Skeletal muscle tissue (tissue), 3 donors: ENCODE measurements at regions not wholly inside any gene's neighbourhood (a gene's known extent, or its start where the extent isn't known, plus 50 kb on each side); places are given as distances from the start of the nearest gene placed in this dataset.
"Not testable (repeated sequence)": the region's sequence is repeated elsewhere in the genome, so short reads cannot be mapped to it uniquely, and the experiment has no call there.

ENCODE experiments used
- H3K27ac ChIP-seq: one replicate; pipeline ENCODE4 v1.7.0; 2013; ENCODE audit warnings: mild to moderate bottlenecking, low read depth, low read length, inconsistent platforms
- H3K27me3 ChIP-seq, 3 donors: one replicate each; pipeline ENCODE4 v1.7.0; 2013; ENCODE audit warnings: low read length in 3 of 3; ENCODE audit not compliant: control insufficient read depth in 3 of 3, insufficient read depth in 3 of 3
- H3K36me3 ChIP-seq, 3 donors: one replicate each; pipeline ENCODE4 v1.7.0; 2013; ENCODE audit warnings: low read length in 3 of 3; ENCODE audit not compliant: control insufficient read depth in 3 of 3, insufficient read depth in 3 of 3
- H3K4me1 ChIP-seq, 3 donors: one replicate each; pipeline ENCODE4 v1.7.0; 2013; ENCODE audit warnings: low read length in 3 of 3, mild to moderate bottlenecking in 3 of 3; ENCODE audit not compliant: control insufficient read depth in 3 of 3, insufficient read depth in 3 of 3
- H3K4me3 ChIP-seq, 3 donors: one replicate each; pipeline ENCODE4 v1.7.0; 2013; ENCODE audit warnings: low read length in 3 of 3
- H3K9ac ChIP-seq, 3 donors: one replicate each; pipeline ENCODE4 v1.7.0; 2013; ENCODE audit warnings: low read length in 3 of 3, mild to moderate bottlenecking in 3 of 3, moderate library complexity in 2 of 3, low read depth in 1 of 3
- H3K9me3 ChIP-seq, 3 donors: one replicate each; pipeline ENCODE4 v1.7.0; 2013; ENCODE audit warnings: low read length in 3 of 3; ENCODE audit not compliant: control insufficient read depth in 3 of 3
- donor health status: Osteomylitis.

GRCh38 chr6:112401083-112401482, 54.0 kb downstream of the RFPL4B start:
- no peaks in the 10 kb centered on the region for H3K27me3 ChIP-seq
- H3K9me3 ChIP-seq: peaks cover 0 to 14% (median 0%) of the 10 kb centered on the region in 3 donors
- H3K4me1 ChIP-seq: no peaks in the 10 kb centered on the region
- H3K36me3 ChIP-seq: no peaks in the 10 kb centered on the region
- no peak overlapping the region for H3K27ac ChIP-seq
- no peak overlapping the region for H3K9ac ChIP-seq
- H3K4me3 ChIP-seq: no peak overlapping the region

DNA sequence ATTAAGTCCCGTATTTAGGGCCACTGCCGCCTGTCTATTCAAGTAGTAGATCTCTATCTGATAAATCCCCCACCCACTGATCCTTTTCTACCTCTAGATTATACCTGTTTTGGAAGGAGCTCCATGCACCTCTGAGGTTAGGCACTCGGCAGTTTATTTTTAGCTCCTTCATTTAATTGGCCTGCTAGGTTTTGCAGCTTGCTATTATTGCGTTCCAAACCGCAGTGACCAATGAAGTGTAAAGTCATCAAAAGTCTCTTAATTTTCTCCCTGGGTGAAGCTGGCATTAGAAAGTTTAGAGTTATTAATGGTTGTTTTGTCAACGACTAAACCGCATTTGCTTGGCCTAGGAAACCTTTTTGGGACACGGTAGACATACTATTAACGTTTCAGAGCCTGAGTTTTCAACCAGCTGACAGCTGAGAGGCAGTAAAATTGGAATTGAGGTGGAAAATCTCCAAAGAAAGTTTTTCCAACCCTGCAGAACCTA, 60.0 kb downstream of the RFPL4B start:
- Histone ChIP-seq H3K9me3 (no peaks in the 10 kb centered on the region), H3K27ac (no peak overlapping the region), H3K27me3 (no peaks in the 10 kb centered on the region), H3K4me3 (no peak overlapping the region), H3K36me3 (no peaks in the 10 kb centered on the region), H3K9ac (no peak overlapping the region), H3K4me1 (no peaks in the 10 kb centered on the region)

DNA sequence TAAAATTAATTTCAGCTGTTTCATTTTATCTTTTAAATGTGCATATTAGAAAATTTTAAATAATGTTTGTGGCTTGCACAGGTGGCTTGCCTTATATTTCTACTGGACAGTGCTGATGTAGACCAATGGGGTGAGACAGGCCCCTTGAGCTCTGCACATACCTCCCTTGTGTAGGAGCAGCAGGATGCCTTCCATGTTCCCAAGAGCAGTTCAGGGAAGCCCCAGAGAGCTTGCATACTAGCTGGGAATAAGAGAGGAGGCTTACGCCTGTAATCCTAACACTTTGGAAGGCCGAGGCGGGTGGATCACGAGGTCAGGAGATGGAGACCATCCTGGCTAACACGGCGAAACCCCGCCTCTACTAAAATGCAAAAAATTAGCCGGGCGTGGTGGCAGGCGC, 61.4 kb downstream of the RFPL4B start:
- no peaks in the 10 kb centered on the region for H3K4me1 ChIP-seq

GRCh38 chr6:112409311-112409710, 62.2 kb downstream of the RFPL4B start:
- no peak overlapping the region for H3K27ac ChIP-seq

More for the DNA sequence above, 61.4 kb downstream of the RFPL4B start:
- Histone ChIP-seq H3K36me3 (no peaks in the 10 kb centered on the region), H3K9ac (no peak overlapping the region), H3K9me3 (no peaks in the 10 kb centered on the region), H3K27ac (no peak overlapping the region), H3K4me3 (no peak overlapping the region), H3K27me3 (no peaks in the 10 kb centered on the region)

GRCh38 chr6:112413780-112414179, 66.7 kb downstream of the RFPL4B start:
- Histone ChIP-seq H3K9ac (no peak overlapping the region), H3K9me3 (peaks cover 0 to 2% (median 0%) of the 10 kb centered on the region in 3 donors), H3K36me3 (no peaks in the 10 kb centered on the region), H3K4me1 (no peaks in the 10 kb centered on the region), H3K27ac (no peak overlapping the region), H3K4me3 (no peak overlapping the region), H3K27me3 (no peaks in the 10 kb centered on the region)

More at GRCh38 chr6:112409311-112409710, 62.2 kb downstream of the RFPL4B start:
- H3K36me3 ChIP-seq: no peaks in the 10 kb centered on the region
- no peaks in the 10 kb centered on the region for H3K9me3 ChIP-seq
- H3K27me3 ChIP-seq: no peaks in the 10 kb centered on the region
- no peak overlapping the region for H3K9ac ChIP-seq
- no peak overlapping the region for H3K4me3 ChIP-seq
- no peaks in the 10 kb centered on the region for H3K4me1 ChIP-seq

DNA sequence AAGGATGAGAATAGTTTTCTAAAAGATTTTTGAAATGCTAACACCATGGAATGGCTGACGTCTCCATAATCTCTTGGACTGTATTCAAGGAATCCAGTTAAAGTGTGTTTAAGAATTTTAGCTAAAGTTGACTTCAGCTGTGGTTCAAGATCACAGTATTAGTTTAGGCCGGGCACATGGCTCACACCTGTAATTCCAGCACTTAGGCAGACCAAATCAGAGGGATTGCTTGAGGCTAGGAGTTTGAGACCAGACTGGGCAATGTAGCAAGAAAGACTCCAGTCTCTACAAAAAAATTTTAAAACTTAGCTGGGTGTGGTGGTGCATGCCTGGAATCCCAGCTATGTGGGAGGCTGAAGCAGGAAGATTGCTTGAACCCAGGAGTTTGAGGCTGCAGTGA, 68.2 kb downstream of the RFPL4B start:
- Histone ChIP-seq H3K27ac (no peak overlapping the region), H3K9me3 (peaks cover 0 to 2% (median 0%) of the 10 kb centered on the region in 3 donors), H3K4me3 (no peak overlapping the region), H3K27me3 (no peaks in the 10 kb centered on the region), H3K36me3 (no peaks in the 10 kb centered on the region), H3K9ac (no peak overlapping the region), H3K4me1 (no peaks in the 10 kb centered on the region)

DNA sequence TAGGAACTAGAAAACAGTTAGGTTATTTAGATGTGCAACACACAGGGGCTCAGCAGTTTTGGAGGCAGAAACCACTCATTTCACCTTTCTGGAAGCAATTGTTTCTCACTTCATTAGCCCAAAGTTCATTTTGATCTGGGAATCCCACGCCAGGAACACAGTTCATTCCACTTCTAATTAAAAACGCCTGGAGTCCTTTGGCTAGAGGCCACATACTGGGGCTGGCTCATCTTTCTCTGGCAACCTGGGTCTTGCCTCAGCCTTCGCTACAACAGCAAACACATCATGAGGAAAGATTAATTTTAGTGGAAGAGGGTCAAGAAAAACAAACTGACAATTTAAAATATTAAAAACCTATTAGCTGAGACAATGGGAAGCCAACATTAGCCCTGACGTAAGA, 69.7 kb downstream of the RFPL4B start:
- no peak overlapping the region for H3K9ac ChIP-seq

GRCh38 chr6:112427011-112427410, 79.9 kb downstream of the RFPL4B start:
- H3K27ac ChIP-seq, H3K4me3 ChIP-seq, H3K36me3 ChIP-seq, H3K4me1 ChIP-seq, H3K27me3 ChIP-seq, H3K9me3 ChIP-seq, H3K9ac ChIP-seq: not testable (repeated sequence)

More for the DNA sequence above, 69.7 kb downstream of the RFPL4B start:
- Histone ChIP-seq H3K27ac (no peak overlapping the region), H3K27me3 (no peaks in the 10 kb centered on the region), H3K36me3 (no peaks in the 10 kb centered on the region), H3K4me1 (no peaks in the 10 kb centered on the region), H3K9me3 (peaks cover 0 to 2% (median 0%) of the 10 kb centered on the region in 3 donors), H3K4me3 (no peak overlapping the region)

DNA sequence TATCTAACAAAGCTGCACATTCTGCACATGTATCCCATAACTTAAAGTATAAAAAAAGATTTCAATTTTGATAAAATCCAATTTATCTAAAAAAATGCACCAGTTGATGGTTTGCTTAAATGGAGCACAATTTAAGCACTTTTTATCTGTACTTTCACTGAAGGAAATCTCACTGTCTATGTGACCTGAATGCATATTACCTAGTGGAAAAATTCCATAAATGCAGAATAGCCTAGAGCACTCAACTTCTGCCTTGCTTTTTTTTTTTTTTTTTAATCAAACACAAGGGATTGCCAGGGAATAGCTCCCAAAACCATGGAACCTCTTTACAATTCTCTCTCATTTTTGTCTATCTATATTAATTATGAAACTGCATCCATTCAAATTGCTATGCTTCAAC, 80.4 kb downstream of the RFPL4B start:
- no peaks in the 10 kb centered on the region for H3K9me3 ChIP-seq
- H3K36me3 ChIP-seq: no peaks in the 10 kb centered on the region
- no peak overlapping the region for H3K9ac ChIP-seq
- no peak overlapping the region for H3K27ac ChIP-seq
- H3K27me3 ChIP-seq: no peaks in the 10 kb centered on the region
- no peaks in the 10 kb centered on the region for H3K4me1 ChIP-seq
- H3K4me3 ChIP-seq: no peak overlapping the region

DNA sequence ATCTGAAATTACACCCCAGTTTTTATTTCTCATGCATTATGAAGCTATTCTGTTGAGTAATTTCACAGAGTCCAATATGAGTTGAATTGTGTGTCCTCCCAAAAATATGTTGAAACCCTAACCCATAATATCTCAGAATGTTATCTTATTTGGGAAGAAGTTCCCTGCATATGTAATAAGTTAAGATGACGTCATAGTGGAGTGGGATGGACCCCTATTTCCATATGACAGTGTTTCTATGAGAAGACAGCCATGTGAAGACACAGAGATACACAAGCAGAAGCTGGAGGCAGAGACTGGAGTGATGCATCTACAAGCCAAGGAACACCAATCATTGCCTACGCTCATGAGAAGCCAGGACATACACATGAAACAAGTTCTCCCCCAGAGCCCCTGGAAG, 81.3 kb downstream of the RFPL4B start:
- Histone ChIP-seq H3K27me3 (no peaks in the 10 kb centered on the region), H3K36me3 (no peaks in the 10 kb centered on the region), H3K9ac (no peak overlapping the region), H3K4me3 (no peak overlapping the region), H3K9me3 (no peaks in the 10 kb centered on the region), H3K4me1 (no peaks in the 10 kb centered on the region), H3K27ac (no peak overlapping the region)

- H3K27ac ChIP-seq: no peak overlapping the region
- no peak overlapping the region for H3K9ac ChIP-seq
- H3K4me1 ChIP-seq: no peaks in the 10 kb centered on the region
- H3K4me3 ChIP-seq: no peak overlapping the region
- H3K36me3 ChIP-seq: no peaks in the 10 kb centered on the region
- H3K9me3 ChIP-seq: no peaks in the 10 kb centered on the region
- H3K27me3 ChIP-seq: no peaks in the 10 kb centered on the region
These were observed 82.1 kb downstream of the RFPL4B start for GRCh38 chr6:112429226-112429625.
